ENCODE measurements at regions not wholly inside any gene's neighbourhood (a gene's known extent, or its start where the extent isn't known, plus 50 kb on each side); places are given as distances from the start of the nearest gene placed in this dataset.

DNA sequence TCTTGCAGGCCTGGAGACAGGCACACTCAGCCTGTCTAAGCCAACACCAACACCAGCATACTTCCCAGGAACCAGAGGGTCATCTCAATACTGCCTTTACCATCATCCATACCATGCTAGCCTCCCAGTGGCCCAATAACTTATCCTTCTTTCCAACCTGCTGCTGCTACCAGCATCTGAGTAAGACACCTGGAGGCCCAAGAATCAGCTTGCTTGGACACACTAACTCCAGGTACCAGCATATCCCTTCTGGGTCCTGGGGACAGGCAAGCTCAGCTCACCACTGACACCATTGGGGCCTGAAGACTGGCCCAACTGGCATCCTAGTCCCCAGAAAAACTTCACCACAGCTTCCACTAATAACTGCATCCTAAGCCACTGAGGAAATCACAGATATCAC lies 205.3 kb downstream of the CD109 start:
- H3K27ac Mint-ChIP-seq (ENCODE audit: unreplicated experiment) = no peak overlapping the region
- DNase-seq (ENCODE audit: low read depth) (no peak), FAIRE-seq (no peak)
- Histone ChIP-seq H3K4me3 (ENCODE audit: insufficient read depth, low read depth, low read length) (no peak overlapping the region), H3K4me1 (ENCODE audit: insufficient read depth, low read length) (no peaks in the 10 kb centered on the region), H3K27ac (ENCODE audit: low read depth, low read length) (no peak overlapping the region), H3K27me3 (ENCODE audit: insufficient read depth, low read length) (no peaks in the 10 kb centered on the region), H3K9me3 (ENCODE audit: insufficient read depth, low read depth, low read length) (peaks cover 3% of the 10 kb centered on the region), H2AFZ (ENCODE audit: low read depth, low read length) (no peak overlapping the region), H3K9ac (ENCODE audit: low read length) (no peak overlapping the region), H3K36me3 (ENCODE audit: insufficient read depth, low read length) (no peaks in the 10 kb centered on the region), H3K4me2 (ENCODE audit: low read length) (no peak overlapping the region), H3K79me2 (ENCODE audit: insufficient read depth, low read length) (no peaks in the 10 kb centered on the region), H4K20me1 (ENCODE audit: insufficient read depth, low read length) (no peaks in the 10 kb centered on the region)
- H3K4me3 Mint-ChIP-seq (ENCODE audit: unreplicated experiment) = no peak overlapping the region
- peaks cover 2% of the 10 kb centered on the region for H3K36me3 Mint-ChIP-seq (ENCODE audit: low read depth, unreplicated experiment)
- H3K9me3 Mint-ChIP-seq (ENCODE audit: unreplicated experiment) = peaks cover 11% of the 10 kb centered on the region
- TF ChIP-seq EZH2 (IDR thresholded peaks at IDR 0.05; ENCODE audit: insufficient read depth, low read length) = no peak
- TF ChIP-seq, protein P1, sequence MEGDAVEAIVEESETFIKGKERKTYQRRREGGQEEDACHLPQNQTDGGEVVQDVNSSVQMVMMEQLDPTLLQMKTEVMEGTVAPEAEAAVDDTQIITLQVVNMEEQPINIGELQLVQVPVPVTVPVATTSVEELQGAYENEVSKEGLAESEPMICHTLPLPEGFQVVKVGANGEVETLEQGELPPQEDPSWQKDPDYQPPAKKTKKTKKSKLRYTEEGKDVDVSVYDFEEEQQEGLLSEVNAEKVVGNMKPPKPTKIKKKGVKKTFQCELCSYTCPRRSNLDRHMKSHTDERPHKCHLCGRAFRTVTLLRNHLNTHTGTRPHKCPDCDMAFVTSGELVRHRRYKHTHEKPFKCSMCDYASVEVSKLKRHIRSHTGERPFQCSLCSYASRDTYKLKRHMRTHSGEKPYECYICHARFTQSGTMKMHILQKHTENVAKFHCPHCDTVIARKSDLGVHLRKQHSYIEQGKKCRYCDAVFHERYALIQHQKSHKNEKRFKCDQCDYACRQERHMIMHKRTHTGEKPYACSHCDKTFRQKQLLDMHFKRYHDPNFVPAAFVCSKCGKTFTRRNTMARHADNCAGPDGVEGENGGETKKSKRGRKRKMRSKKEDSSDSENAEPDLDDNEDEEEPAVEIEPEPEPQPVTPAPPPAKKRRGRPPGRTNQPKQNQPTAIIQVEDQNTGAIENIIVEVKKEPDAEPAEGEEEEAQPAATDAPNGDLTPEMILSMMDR (IDR thresholded peaks at IDR 0.05; ENCODE audit: insufficient read depth, low read depth, low read length) = no peak
- no peaks in the 10 kb centered on the region for H3K27me3 Mint-ChIP-seq (ENCODE audit: low read depth, unreplicated experiment)
- H3K4me1 Mint-ChIP-seq (ENCODE audit: low read depth, unreplicated experiment) = no peaks in the 10 kb centered on the region

DNA sequence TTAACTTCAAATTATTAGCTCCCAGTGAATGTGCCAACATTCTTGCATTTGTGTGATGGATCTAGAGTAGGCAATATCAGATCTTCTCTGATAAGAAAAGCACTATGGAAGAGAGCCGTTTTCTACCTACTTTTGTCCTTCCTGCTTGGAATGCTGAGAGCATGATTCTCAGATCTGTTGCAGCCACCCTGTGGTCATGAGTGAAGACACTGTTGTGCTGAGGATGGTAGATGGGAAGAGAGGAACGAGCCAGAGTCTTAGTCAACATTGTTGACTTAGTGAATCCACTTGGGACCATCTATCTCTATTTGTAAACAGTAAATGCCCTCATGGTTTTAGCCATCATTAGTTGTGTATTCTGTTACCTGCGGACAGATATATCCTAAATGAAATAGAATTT lies 202.6 kb downstream of the CD109 start:
- H3K9me3 Mint-ChIP-seq (ENCODE audit: unreplicated experiment) = peaks cover 6% of the 10 kb centered on the region
- H3K4me1 ChIP-seq (ENCODE audit: insufficient read depth, low read length) = no peaks in the 10 kb centered on the region
- H3K79me2 ChIP-seq (ENCODE audit: insufficient read depth, low read length) = no peaks in the 10 kb centered on the region
- no peak overlapping the region for H3K4me2 ChIP-seq (ENCODE audit: low read length)
- H3K36me3 ChIP-seq (ENCODE audit: insufficient read depth, low read length) = no peaks in the 10 kb centered on the region
- H3K4me3 ChIP-seq (ENCODE audit: insufficient read depth, low read depth, low read length) = no peak overlapping the region
- H3K4me3 Mint-ChIP-seq (ENCODE audit: unreplicated experiment) = no peak overlapping the region
- H3K36me3 Mint-ChIP-seq (ENCODE audit: low read depth, unreplicated experiment) = peaks cover 2% of the 10 kb centered on the region
- no peaks in the 10 kb centered on the region for H4K20me1 ChIP-seq (ENCODE audit: insufficient read depth, low read length)
- H3K27me3 ChIP-seq (ENCODE audit: insufficient read depth, low read length) = no peaks in the 10 kb centered on the region
- FAIRE-seq = no peak
- H3K9me3 ChIP-seq (ENCODE audit: insufficient read depth, low read depth, low read length) = peaks cover 3% of the 10 kb centered on the region
- no peak overlapping the region for H2AFZ ChIP-seq (ENCODE audit: low read depth, low read length)
- no peak overlapping the region for H3K27ac Mint-ChIP-seq (ENCODE audit: unreplicated experiment)
- H3K27me3 Mint-ChIP-seq (ENCODE audit: low read depth, unreplicated experiment) = no peaks in the 10 kb centered on the region
- no peak overlapping the region for H3K9ac ChIP-seq (ENCODE audit: low read length)
- no peak overlapping the region for H3K27ac ChIP-seq (ENCODE audit: low read depth, low read length)
- TF ChIP-seq EZH2 (IDR thresholded peaks at IDR 0.05; ENCODE audit: insufficient read depth, low read length) = no peak
- TF ChIP-seq, protein P1 (IDR thresholded peaks at IDR 0.05; ENCODE audit: insufficient read depth, low read depth, low read length) = no peak
- DNase-seq (ENCODE audit: low read depth) = no peak
- H3K4me1 Mint-ChIP-seq (ENCODE audit: low read depth, unreplicated experiment) = no peaks in the 10 kb centered on the region

DNA sequence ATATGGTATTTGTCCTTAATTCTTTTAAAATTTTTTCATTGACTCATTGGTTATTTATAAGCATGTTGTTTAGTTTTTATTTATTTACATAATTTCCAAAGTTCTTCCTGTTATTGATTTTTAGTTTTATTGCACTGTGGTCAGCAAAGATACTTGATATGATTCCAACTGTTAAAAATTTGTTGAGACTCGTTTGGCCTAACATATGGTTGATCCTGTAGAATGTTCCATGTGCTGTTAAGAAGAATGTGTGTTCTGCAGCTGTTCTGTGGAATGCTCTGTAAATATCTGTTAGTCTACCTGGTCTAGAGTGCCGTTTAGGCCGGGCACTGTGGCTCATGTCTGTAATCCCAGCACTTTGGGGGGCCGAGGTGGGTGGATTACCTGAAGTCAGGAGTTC lies 197.7 kb downstream of the CD109 start:
- FAIRE-seq (no peak), DNase-seq (ENCODE audit: low read depth) (no peak)
- Mint-ChIP-seq H3K9me3 (ENCODE audit: unreplicated experiment) (peaks cover 7% of the 10 kb centered on the region), H3K27me3 (ENCODE audit: low read depth, unreplicated experiment) (no peaks in the 10 kb centered on the region), H3K36me3 (ENCODE audit: low read depth, unreplicated experiment) (no peaks in the 10 kb centered on the region), H3K4me1 (ENCODE audit: low read depth, unreplicated experiment) (no peaks in the 10 kb centered on the region), H3K4me3 (ENCODE audit: unreplicated experiment) (no peak overlapping the region), H3K27ac (ENCODE audit: unreplicated experiment) (no peak overlapping the region)
- H3K36me3 ChIP-seq (ENCODE audit: insufficient read depth, low read length) = no peaks in the 10 kb centered on the region
- H2AFZ ChIP-seq (ENCODE audit: low read depth, low read length) = no peak overlapping the region
- no peak overlapping the region for H3K4me3 ChIP-seq (ENCODE audit: insufficient read depth, low read depth, low read length)
- TF ChIP-seq EZH2 (IDR thresholded peaks at IDR 0.05; ENCODE audit: insufficient read depth, low read length) = no peak
- no peaks in the 10 kb centered on the region for H3K79me2 ChIP-seq (ENCODE audit: insufficient read depth, low read length)
- H3K4me2 ChIP-seq (ENCODE audit: low read length) = no peak overlapping the region
- no peak overlapping the region for H3K27ac ChIP-seq (ENCODE audit: low read depth, low read length)
- no peaks in the 10 kb centered on the region for H4K20me1 ChIP-seq (ENCODE audit: insufficient read depth, low read length)
- H3K9ac ChIP-seq (ENCODE audit: low read length) = no peak overlapping the region
- H3K27me3 ChIP-seq (ENCODE audit: insufficient read depth, low read length) = no peaks in the 10 kb centered on the region
- H3K9me3 ChIP-seq (ENCODE audit: insufficient read depth, low read depth, low read length) = no peaks in the 10 kb centered on the region
- no peaks in the 10 kb centered on the region for H3K4me1 ChIP-seq (ENCODE audit: insufficient read depth, low read length)

Measured in astrocyte (in vitro differentiated cells and primary cell).